Adrenal gland (tissue), 9 donors: ENCODE measurements at regions not wholly inside any gene's neighbourhood (a gene's known extent, or its start where the extent isn't known, plus 50 kb on each side); places are given as distances from the start of the nearest gene placed in this dataset.

Source experiments
- DNase-seq, 7 donors: peaks; one replicate each; pipeline ENCODE4 v3.0.0-alpha.2; 2019 to 2020
- H3K27ac ChIP-seq, 5 donors: fragments of 200-600 bp; sonication (generic) in 4 of 5; 1 replicate in 3 of 5; 2 replicates in 2 of 5; pipeline versions ENCODE4 v1.5.1 to v1.8.0; 2016 to 2020; ENCODE audit warnings: mild to moderate bottlenecking in 1 of 5
- H3K27me3 ChIP-seq: fragments of 200-600 bp; 2 replicates; pipeline ENCODE4 v1.8.0; 2021
- H3K36me3 ChIP-seq, 2 donors: fragments of 200-600 bp; replicated peaks in 1 of 2; 1 replicate in 1 of 2; 2 replicates in 1 of 2; pipeline versions ENCODE4 v1.5.1 to v1.8.0; 2018 to 2022
- H3K4me1 ChIP-seq, 2 donors: fragments of 200-600 bp; replicated peaks in 1 of 2; 1 replicate in 1 of 2; 2 replicates in 1 of 2; pipeline versions ENCODE4 v1.5.1 to v1.8.0; 2018 to 2021
- H3K4me3 ChIP-seq, 4 donors: fragments of 200-600 bp; sonication (generic) in 3 of 4; one replicate each; pipeline ENCODE4 v1.5.1; 2016 to 2018
- H3K9me3 ChIP-seq, 3 donors: fragments of 200-600 bp; sonication (generic) in 1 of 3; replicated peaks in 1 of 3; 1 replicate in 2 of 3; 2 replicates in 1 of 3; pipeline versions ENCODE4 v1.5.1 to v1.8.0; 2016 to 2021
- CTCF ChIP-seq, 6 experiments: fragments of 450-650 bp in 4 of 6; fragments of 200-600 bp in 2 of 6; sonication (generic) in 1 of 6; IDR thresholded peaks; 1 replicate in 5 of 6; 2 replicates in 1 of 6; pipeline versions ENCODE4 v1.5.1 to v1.8.0; 2016 to 2021; ENCODE audit warnings: antibody characterized with exemption in 6 of 6, mild to moderate bottlenecking in 2 of 6, moderate library complexity in 1 of 6
- POLR2A ChIP-seq, 2 donors: fragments of 450-650 bp; IDR thresholded peaks; one replicate each; pipeline ENCODE4 v1.6.1; 2017; ENCODE audit warnings: antibody characterized with exemption in 2 of 2, mild to moderate bottlenecking in 2 of 2, moderate library complexity in 1 of 2
- WGBS, 4 donors: extraction: QIAGEN DNeasy Blood & Tissue Kit in 2 of 4; methylation state at CpG; one replicate each; pipeline versions ENCODE4 v1.1.5 to v1.1.7; 2013 to 2017; 5-methylcytosine and 5-hydroxymethylcytosine counted together
- intact Hi-C, 2 donors: fragments of 100-400 bp; cut with DNase I; formaldehyde crosslinking; loops; one replicate each; pipeline versions ENCODE4 v1.14.1 to v1.15.0; 2022 to 2023
- donor health status: healthy with polysubstance abuse.
- donor health status: Bipolar disorder and iron deficiency.
- donor health status: DM: yes; HTN: yes; CAD: no.
- donor health status: DM: no; HTN: no; CAD: no.
- donor health status: DM: no; HTN: no; CAD: no.

GRCh38 chr1:57916041-57916440 is 492.2 kb upstream of the DAB1 start:
- 76 to 89% (median 84%) methylated on average over 6 of the region's 6 CpGs for WGBS, 4 donors
- intact Hi-C loops: no loop called here

GRCh38 chr1:57911427-57911826 is 487.6 kb upstream of the DAB1 start:
- TF ChIP-seq CTCF (IDR thresholded peaks at IDR 0.05): no peak
- TF ChIP-seq POLR2A (IDR thresholded peaks at IDR 0.05): no peak
- Histone ChIP-seq H3K27ac (no peak overlapping the region), H3K4me3 (no peak overlapping the region), H3K4me1 (no peaks in the 10 kb centered on the region), H3K27me3 (no peaks in the 10 kb centered on the region), H3K9me3 (no peaks in the 10 kb centered on the region), H3K36me3 (no peaks in the 10 kb centered on the region)
- WGBS, 4 donors: 66 to 82% (median 74%) methylated on average over 4 of the region's 4 CpGs
- DNase-seq: no peak
- intact Hi-C loops: no loop called here

More at GRCh38 chr1:57916041-57916440, 492.2 kb upstream of the DAB1 start:
- no peak overlapping the region for H3K4me3 ChIP-seq
- no peaks in the 10 kb centered on the region for H3K9me3 ChIP-seq
- H3K27ac ChIP-seq: no peak overlapping the region
- TF ChIP-seq CTCF (IDR thresholded peaks at IDR 0.05) (no peak), POLR2A (IDR thresholded peaks at IDR 0.05) (no peak)
- no peak for DNase-seq
- H3K36me3 ChIP-seq: no peaks in the 10 kb centered on the region
- H3K4me1 ChIP-seq: no peaks in the 10 kb centered on the region
- no peaks in the 10 kb centered on the region for H3K27me3 ChIP-seq

DNA sequence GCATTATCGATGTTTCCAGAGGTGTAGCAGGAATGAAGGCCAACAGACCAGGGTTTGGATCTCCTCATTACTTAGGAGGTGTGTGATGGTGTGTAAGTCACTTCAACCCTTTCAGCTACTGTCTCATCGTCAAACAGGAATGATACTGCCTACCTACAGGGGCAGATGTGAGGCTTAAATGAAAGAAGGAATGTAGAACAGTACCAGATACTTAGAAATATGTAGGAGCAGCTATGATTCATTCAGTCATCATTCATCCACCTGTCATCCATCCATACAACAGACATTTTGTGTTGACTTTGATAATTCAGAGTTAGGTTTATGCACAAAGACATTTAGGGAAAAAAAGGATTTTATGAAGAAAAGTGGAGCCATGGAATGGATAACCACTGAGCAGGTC is 486.9 kb upstream of the DAB1 start:
- Histone ChIP-seq H3K36me3 (no peaks in the 10 kb centered on the region), H3K27me3 (no peaks in the 10 kb centered on the region), H3K27ac (no peak overlapping the region), H3K9me3 (no peaks in the 10 kb centered on the region), H3K4me3 (no peak overlapping the region), H3K4me1 (no peaks in the 10 kb centered on the region)
- WGBS, 4 donors: 74 to 83% (median 78%) methylated on average over 2 of the region's 2 CpGs
- no peak for DNase-seq
- intact Hi-C loops: no loop called here
- no peak for TF ChIP-seq CTCF (IDR thresholded peaks at IDR 0.05)
- TF ChIP-seq POLR2A (IDR thresholded peaks at IDR 0.05): no peak

- no peak overlapping the region for H3K4me3 ChIP-seq
- H3K36me3 ChIP-seq: no peaks in the 10 kb centered on the region
- no peaks in the 10 kb centered on the region for H3K9me3 ChIP-seq
- no peaks in the 10 kb centered on the region for H3K27me3 ChIP-seq
- no peak overlapping the region for H3K27ac ChIP-seq
- 72 to 78% (median 75%) methylated on average over 7 of the region's 7 CpGs for WGBS, 4 donors
- TF ChIP-seq CTCF (IDR thresholded peaks at IDR 0.05) (no peak), POLR2A (IDR thresholded peaks at IDR 0.05) (no peak)
- intact Hi-C loops: no loop called here
- no peak for DNase-seq
- no peaks in the 10 kb centered on the region for H3K4me1 ChIP-seq
Observed at GRCh38 chr1:57910305-57910704, 486.4 kb upstream of the DAB1 start.
